ENCODE measurements at regions not wholly inside any gene's neighbourhood (a gene's known extent, or its start where the extent isn't known, plus 50 kb on each side); places are given as distances from the start of the nearest gene placed in this dataset.

GRCh38 chr16:16861546-16861945 lies 482.6 kb downstream of the NPIPA7 start:
- H3K27ac ChIP-seq, result no peak overlapping the region
- TF ChIP-seq CTCF (IDR thresholded peaks at IDR 0.05) (peak; percentile 81), ZFX (IDR thresholded peaks at IDR 0.05; ENCODE audit: borderline replicate concordance) (no peak)

- H3K27ac ChIP-seq, result no peak overlapping the region
Observed at GRCh38 chr16:16863672-16864071, 484.7 kb downstream of the NPIPA7 start.

GRCh38 chr16:16864536-16864935 lies 485.6 kb downstream of the NPIPA7 start:
- H3K27ac ChIP-seq, result no peak overlapping the region
- TF ChIP-seq ZFX (IDR thresholded peaks at IDR 0.05; ENCODE audit: borderline replicate concordance), result no peak
- no peak for TF ChIP-seq CTCF (IDR thresholded peaks at IDR 0.05)

More at GRCh38 chr16:16863672-16864071, 484.7 kb downstream of the NPIPA7 start:
- TF ChIP-seq ZFX (IDR thresholded peaks at IDR 0.05; ENCODE audit: borderline replicate concordance) (no peak), CTCF (IDR thresholded peaks at IDR 0.05) (no peak)

GRCh38 chr16:16865374-16865773 lies 486.4 kb downstream of the NPIPA7 start:
- no peak overlapping the region for H3K27ac ChIP-seq
- TF ChIP-seq CTCF (IDR thresholded peaks at IDR 0.05), result no peak
- TF ChIP-seq ZFX (IDR thresholded peaks at IDR 0.05; ENCODE audit: borderline replicate concordance), result no peak

GRCh38 chr16:16867973-16868372 lies 489.0 kb downstream of the NPIPA7 start:
- no peak overlapping the region for H3K27ac ChIP-seq
- TF ChIP-seq ZFX (IDR thresholded peaks at IDR 0.05; ENCODE audit: borderline replicate concordance), result no peak
- TF ChIP-seq CTCF (IDR thresholded peaks at IDR 0.05), result no peak

- no peak overlapping the region for H3K27ac ChIP-seq
- TF ChIP-seq CTCF (IDR thresholded peaks at IDR 0.05), result no peak
- no peak for TF ChIP-seq ZFX (IDR thresholded peaks at IDR 0.05; ENCODE audit: borderline replicate concordance)
Observed at GRCh38 chr16:16868727-16869126, 489.8 kb downstream of the NPIPA7 start.

- no peak overlapping the region for H3K27ac ChIP-seq
- TF ChIP-seq ZFX (IDR thresholded peaks at IDR 0.05; ENCODE audit: borderline replicate concordance) (no peak), CTCF (IDR thresholded peaks at IDR 0.05) (no peak)
Observed at GRCh38 chr16:16869746-16870145, 490.8 kb downstream of the NPIPA7 start.
